ENCODE measurements at regions not wholly inside any gene's neighbourhood (a gene's known extent, or its start where the extent isn't known, plus 50 kb on each side); places are given as distances from the start of the nearest gene placed in this dataset.

DNA sequence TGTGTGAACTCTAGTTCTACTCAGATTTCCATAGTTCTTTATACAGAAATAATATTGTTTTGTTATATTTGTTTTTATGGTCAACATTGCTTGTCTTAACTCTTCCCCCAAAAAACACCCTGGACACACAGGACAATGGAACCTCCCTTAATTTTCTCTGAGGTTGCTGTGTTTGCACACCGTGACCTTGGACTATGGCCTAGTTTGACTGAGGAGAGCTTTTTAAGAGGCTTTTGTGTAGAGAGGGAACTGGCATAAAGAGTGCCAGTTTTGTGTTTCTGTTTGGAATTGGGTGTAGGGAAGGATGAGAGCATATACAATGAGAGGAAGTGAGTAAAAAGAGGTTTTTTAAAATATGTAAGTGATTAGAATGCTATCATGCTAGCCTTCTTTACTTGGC lies 101.1 kb upstream of the MEF2C start:
- no peaks in the 10 kb centered on the region for H3K36me3 Mint-ChIP-seq (ENCODE audit: low read depth)
- intact Hi-C loops (cut with micrococcal nuclease) = no loop called here
- peaks cover 8% of the 10 kb centered on the region for H3K9me3 Mint-ChIP-seq
- no peak overlapping the region for H3K4me3 Mint-ChIP-seq
- H3K4me1 Mint-ChIP-seq (ENCODE audit: low read depth) = peaks cover 11% of the 10 kb centered on the region
- H3K27me3 Mint-ChIP-seq = no peaks in the 10 kb centered on the region
- H3K27ac Mint-ChIP-seq = no peak overlapping the region

DNA sequence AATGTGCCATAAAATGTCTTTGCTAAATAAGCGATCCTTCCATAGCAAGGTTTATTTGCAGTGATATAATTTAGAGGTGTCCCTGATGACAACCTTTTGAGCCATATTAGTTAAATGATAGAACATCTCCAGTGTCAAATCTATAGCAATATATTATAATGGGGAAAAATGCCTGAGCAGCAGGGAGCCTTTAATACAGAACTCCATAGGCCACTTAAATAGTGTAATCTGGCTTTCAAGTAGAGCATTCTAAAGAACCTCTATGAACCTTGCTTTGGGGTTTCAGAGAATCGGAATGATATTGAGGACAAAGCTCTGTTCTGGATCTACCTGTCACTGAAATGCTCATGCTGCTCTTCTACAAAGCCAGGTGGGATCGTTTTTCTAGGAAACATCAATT lies 96.7 kb upstream of the MEF2C start:
- no peaks in the 10 kb centered on the region for H3K27me3 Mint-ChIP-seq
- no peak overlapping the region for H3K4me3 Mint-ChIP-seq
- intact Hi-C loops (cut with micrococcal nuclease) = no loop called here
- no peaks in the 10 kb centered on the region for H3K9me3 Mint-ChIP-seq
- H3K27ac Mint-ChIP-seq = no peak overlapping the region
- H3K4me1 Mint-ChIP-seq (ENCODE audit: low read depth) = peaks cover 12% of the 10 kb centered on the region
- H3K36me3 Mint-ChIP-seq (ENCODE audit: low read depth) = no peaks in the 10 kb centered on the region

- Mint-ChIP-seq H3K36me3 (ENCODE audit: low read depth) (no peaks in the 10 kb centered on the region), H3K4me3 (no peak overlapping the region), H3K9me3 (no peaks in the 10 kb centered on the region), H3K27me3 (no peaks in the 10 kb centered on the region), H3K27ac (no peak overlapping the region), H3K4me1 (ENCODE audit: low read depth) (peaks cover 11% of the 10 kb centered on the region)
- intact Hi-C loops (cut with micrococcal nuclease) = no loop called here
Observed at GRCh38 chr5:88979244-88979643, 96.3 kb upstream of the MEF2C start.

- no peaks in the 10 kb centered on the region for H3K36me3 Mint-ChIP-seq (ENCODE audit: low read depth)
- peaks cover 7% of the 10 kb centered on the region for H3K4me1 Mint-ChIP-seq (ENCODE audit: low read depth)
- H3K9me3 Mint-ChIP-seq = no peaks in the 10 kb centered on the region
- no peak overlapping the region for H3K4me3 Mint-ChIP-seq
- H3K27me3 Mint-ChIP-seq = no peaks in the 10 kb centered on the region
- H3K27ac Mint-ChIP-seq = no peak overlapping the region
- intact Hi-C loops (cut with micrococcal nuclease) = no loop called here
Observed at GRCh38 chr5:88976914-88977313, 93.9 kb upstream of the MEF2C start.

GRCh38 chr5:88967633-88968585 lies 84.9 kb upstream of the MEF2C start:
- no peaks in the 10 kb centered on the region for H3K4me1 Mint-ChIP-seq (ENCODE audit: low read depth)
- no peak overlapping the region for H3K4me3 Mint-ChIP-seq
- no peaks in the 10 kb centered on the region for H3K9me3 Mint-ChIP-seq
- no peak overlapping the region for H3K27ac Mint-ChIP-seq
- no peaks in the 10 kb centered on the region for H3K36me3 Mint-ChIP-seq (ENCODE audit: low read depth)
- intact Hi-C loops (cut with micrococcal nuclease) = no loop called here
- no peaks in the 10 kb centered on the region for H3K27me3 Mint-ChIP-seq

- Mint-ChIP-seq H3K27ac (no peak overlapping the region), H3K27me3 (no peaks in the 10 kb centered on the region), H3K4me1 (ENCODE audit: low read depth) (no peaks in the 10 kb centered on the region), H3K9me3 (no peaks in the 10 kb centered on the region), H3K36me3 (ENCODE audit: low read depth) (no peaks in the 10 kb centered on the region), H3K4me3 (no peak overlapping the region)
- intact Hi-C loops (cut with micrococcal nuclease) = no loop called here
Observed at GRCh38 chr5:88964831-88965230, 81.8 kb upstream of the MEF2C start.

- no peak overlapping the region for H3K27ac Mint-ChIP-seq
- no peak overlapping the region for H3K4me3 Mint-ChIP-seq
- H3K9me3 Mint-ChIP-seq = no peaks in the 10 kb centered on the region
- intact Hi-C loops (cut with micrococcal nuclease) = no loop called here
- H3K27me3 Mint-ChIP-seq = no peaks in the 10 kb centered on the region
- H3K36me3 Mint-ChIP-seq (ENCODE audit: low read depth) = no peaks in the 10 kb centered on the region
- no peaks in the 10 kb centered on the region for H3K4me1 Mint-ChIP-seq (ENCODE audit: low read depth)
Observed at GRCh38 chr5:88957013-88957412, 74.0 kb upstream of the MEF2C start.

- H3K27me3 Mint-ChIP-seq = no peaks in the 10 kb centered on the region
- H3K4me1 Mint-ChIP-seq (ENCODE audit: low read depth) = no peaks in the 10 kb centered on the region
- no peaks in the 10 kb centered on the region for H3K9me3 Mint-ChIP-seq
- no peak overlapping the region for H3K27ac Mint-ChIP-seq
- intact Hi-C loops (cut with micrococcal nuclease) = no loop called here
- no peaks in the 10 kb centered on the region for H3K36me3 Mint-ChIP-seq (ENCODE audit: low read depth)
- no peak overlapping the region for H3K4me3 Mint-ChIP-seq
Observed at GRCh38 chr5:88956416-88956815, 73.4 kb upstream of the MEF2C start.

- H3K9me3 Mint-ChIP-seq = no peaks in the 10 kb centered on the region
- no peaks in the 10 kb centered on the region for H3K27me3 Mint-ChIP-seq
- no peaks in the 10 kb centered on the region for H3K36me3 Mint-ChIP-seq (ENCODE audit: low read depth)
- intact Hi-C loops (cut with micrococcal nuclease) = no loop called here
- H3K4me1 Mint-ChIP-seq (ENCODE audit: low read depth) = no peaks in the 10 kb centered on the region
- no peak overlapping the region for H3K4me3 Mint-ChIP-seq
- H3K27ac Mint-ChIP-seq = no peak overlapping the region
Observed at GRCh38 chr5:88955403-88955802, 72.4 kb upstream of the MEF2C start.

- no peaks in the 10 kb centered on the region for H3K36me3 Mint-ChIP-seq (ENCODE audit: low read depth)
- no peaks in the 10 kb centered on the region for H3K9me3 Mint-ChIP-seq
- H3K4me1 Mint-ChIP-seq (ENCODE audit: low read depth) = no peaks in the 10 kb centered on the region
- H3K27ac Mint-ChIP-seq = no peak overlapping the region
- no peak overlapping the region for H3K4me3 Mint-ChIP-seq
- no peaks in the 10 kb centered on the region for H3K27me3 Mint-ChIP-seq
- intact Hi-C loops (cut with micrococcal nuclease) = no loop called here
Observed at GRCh38 chr5:88954511-88954910, 71.5 kb upstream of the MEF2C start.

DNA sequence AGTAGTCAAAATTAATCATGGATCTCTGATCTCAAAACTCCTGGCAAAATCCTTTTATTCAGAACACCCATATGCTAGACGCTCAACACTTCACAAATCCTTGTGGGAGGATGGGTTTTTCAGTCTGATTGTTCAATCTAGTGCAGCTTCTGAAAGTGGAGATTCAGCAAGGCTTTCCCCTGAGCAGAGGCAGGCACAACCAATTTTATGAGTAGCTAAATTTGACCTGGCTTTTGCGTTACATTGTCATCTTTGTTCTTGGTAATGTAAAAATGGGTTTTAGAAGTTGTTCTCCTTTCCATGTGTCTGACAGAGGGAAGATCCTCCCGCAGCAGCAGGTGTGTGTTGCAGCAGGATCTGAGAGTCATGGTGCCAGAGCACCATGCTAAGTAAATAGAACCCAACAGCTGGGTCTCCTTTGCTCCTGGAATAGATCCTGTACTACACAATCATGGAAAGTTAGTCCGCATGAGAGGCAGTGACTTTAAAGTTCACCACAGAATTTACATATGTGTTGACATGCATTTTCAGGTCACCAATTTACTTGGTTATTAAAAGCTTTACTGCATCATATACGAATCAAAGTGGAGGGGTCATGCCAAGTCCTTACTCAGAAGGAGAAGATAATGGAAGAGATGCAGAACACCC lies 70.1 kb upstream of the MEF2C start:
- intact Hi-C loops (cut with micrococcal nuclease) = no loop called here
- H3K27ac Mint-ChIP-seq = no peak overlapping the region
- no peak overlapping the region for H3K4me3 Mint-ChIP-seq
- no peaks in the 10 kb centered on the region for H3K4me1 Mint-ChIP-seq (ENCODE audit: low read depth)
- H3K27me3 Mint-ChIP-seq = no peaks in the 10 kb centered on the region
- H3K9me3 Mint-ChIP-seq = no peaks in the 10 kb centered on the region
- no peaks in the 10 kb centered on the region for H3K36me3 Mint-ChIP-seq (ENCODE audit: low read depth)

DNA sequence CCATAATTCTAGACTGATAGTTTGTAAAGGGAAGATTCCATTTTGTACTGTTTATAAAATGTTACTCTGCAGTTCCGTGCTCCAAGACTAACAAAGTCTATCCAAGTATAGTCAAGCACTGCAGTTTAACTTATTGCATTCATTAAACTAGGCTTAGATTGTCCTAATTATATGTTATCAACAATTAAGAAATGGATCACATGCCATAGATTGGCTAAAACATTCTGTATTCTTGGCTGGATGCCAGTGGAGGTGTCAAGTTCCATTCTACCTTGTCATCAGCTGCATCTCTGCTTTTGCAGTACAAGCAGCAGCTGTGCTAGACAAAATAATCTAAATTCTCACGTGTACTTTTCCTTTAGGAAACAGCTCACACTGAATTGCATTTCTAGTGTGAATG lies 69.4 kb upstream of the MEF2C start:
- intact Hi-C loops (cut with micrococcal nuclease) = no loop called here
- no peaks in the 10 kb centered on the region for H3K27me3 Mint-ChIP-seq
- no peaks in the 10 kb centered on the region for H3K9me3 Mint-ChIP-seq
- H3K36me3 Mint-ChIP-seq (ENCODE audit: low read depth) = no peaks in the 10 kb centered on the region
- H3K4me3 Mint-ChIP-seq = no peak overlapping the region
- H3K27ac Mint-ChIP-seq = no peak overlapping the region
- H3K4me1 Mint-ChIP-seq (ENCODE audit: low read depth) = no peaks in the 10 kb centered on the region

- no peaks in the 10 kb centered on the region for H3K27me3 Mint-ChIP-seq
- H3K9me3 Mint-ChIP-seq = no peaks in the 10 kb centered on the region
- intact Hi-C loops (cut with micrococcal nuclease) = no loop called here
- H3K27ac Mint-ChIP-seq = no peak overlapping the region
- H3K4me1 Mint-ChIP-seq (ENCODE audit: low read depth) = no peaks in the 10 kb centered on the region
- H3K4me3 Mint-ChIP-seq = no peak overlapping the region
- no peaks in the 10 kb centered on the region for H3K36me3 Mint-ChIP-seq (ENCODE audit: low read depth)
Observed at GRCh38 chr5:88951457-88951856, 68.5 kb upstream of the MEF2C start.

DNA sequence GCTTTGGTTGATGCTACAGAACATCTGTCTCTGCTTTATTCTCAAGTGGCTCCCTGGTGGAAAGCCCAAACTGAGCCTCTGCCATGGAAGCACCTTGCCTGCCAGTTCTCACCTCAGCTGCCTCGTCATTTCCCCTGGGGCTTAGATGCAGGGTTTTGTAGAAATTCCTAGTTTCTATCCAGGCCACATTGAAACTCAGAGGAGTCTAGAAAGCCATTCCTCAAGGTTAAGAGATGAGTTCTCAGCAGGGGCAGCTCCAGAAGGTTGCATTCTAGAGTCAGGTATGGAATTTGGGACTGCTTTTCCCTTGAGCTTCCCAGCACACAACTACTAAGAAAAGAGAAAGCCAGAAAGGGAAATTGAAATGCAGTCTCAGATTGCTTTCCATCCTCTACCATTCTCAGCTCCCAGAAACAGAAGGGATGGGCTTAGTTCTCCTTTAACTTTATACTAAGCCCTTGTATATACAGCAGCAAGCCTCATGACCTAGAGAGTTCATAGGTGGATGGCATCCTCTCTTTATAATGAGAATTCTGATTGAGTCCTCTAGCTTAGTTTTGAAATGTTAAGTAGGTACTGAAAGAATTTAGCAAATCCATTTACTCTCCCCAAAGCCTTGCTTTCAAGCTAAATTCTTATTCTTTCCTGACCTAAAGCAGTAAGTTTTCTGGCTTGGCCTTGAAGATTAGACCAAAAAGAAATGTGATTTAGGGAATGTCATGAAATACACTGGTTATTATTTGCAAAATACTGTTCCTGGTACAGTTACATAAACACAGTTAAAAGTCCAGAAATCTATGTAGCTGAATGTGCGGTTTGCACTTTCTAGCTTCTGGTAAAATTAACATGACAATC lies 66.0 kb upstream of the MEF2C start:
- Mint-ChIP-seq H3K27ac (no peak overlapping the region), H3K4me1 (ENCODE audit: low read depth) (peaks cover 16% of the 10 kb centered on the region), H3K36me3 (ENCODE audit: low read depth) (no peaks in the 10 kb centered on the region), H3K4me3 (no peak overlapping the region), H3K27me3 (no peaks in the 10 kb centered on the region), H3K9me3 (no peaks in the 10 kb centered on the region)
- intact Hi-C loops (cut with micrococcal nuclease) = no loop called here
